WTC11 (cell line): ENCODE measurements at regions not wholly inside any gene's neighbourhood (a gene's known extent, or its start where the extent isn't known, plus 50 kb on each side); places are given as distances from the start of the nearest gene placed in this dataset.

Experiments used
- ATAC-seq: fragments of 200-7000 bp; cut with Tn5 transposase; 2 replicates; pipeline ENCODE4 v1.10.0; 2021; ENCODE audit warnings: mild to moderate bottlenecking, moderate library complexity
- CTCF ChIA-PET: fragments of 300-600 bp; sonication (Branson Sonifier 250); formaldehyde crosslinking; loops from one replicate; lab custom pipeline; 2021; ENCODE audit warnings: antibody characterized with exemption; lab: Charles Lee
- POLR2A ChIA-PET: fragments of 350-600 bp; sonication (Branson Sonifier 250); formaldehyde crosslinking; loops from one replicate; lab custom pipeline; 2021; ENCODE audit warnings: antibody characterized with exemption; lab: Charles Lee
- DNase-seq: peaks from one replicate; pipeline ENCODE4 v3.0.0; 2021; ENCODE audit warnings: low spot score
- H3K27ac Mint-ChIP-seq: 2 replicates; pipeline ENCODE4 v1.8.0; 2021; ENCODE audit warnings: mixed read lengths
- H3K27me3 Mint-ChIP-seq: 2 replicates; pipeline ENCODE4 v1.8.0; 2021; ENCODE audit warnings: low read depth, mild to moderate bottlenecking, moderate library complexity, mixed read lengths
- H3K36me3 Mint-ChIP-seq: 2 replicates; pipeline ENCODE4 v1.8.0; 2021; ENCODE audit warnings: mixed read lengths
- H3K4me1 Mint-ChIP-seq: 2 replicates; pipeline ENCODE4 v1.8.0; 2022; ENCODE audit warnings: mixed read lengths
- H3K4me3 Mint-ChIP-seq: 2 replicates; pipeline ENCODE4 v1.8.0; 2021; ENCODE audit warnings: mild to moderate bottlenecking, moderate library complexity, mixed read lengths
- H3K9me3 Mint-ChIP-seq: 2 replicates; pipeline ENCODE4 v1.8.0; 2021; ENCODE audit warnings: mixed read lengths
- ARID4B ChIP-seq: sonication (generic); formaldehyde crosslinking; IDR thresholded peaks from 2 replicates; pipeline ENCODE4 v1.8.0; 2023; ENCODE audit warnings: missing genetic modification reagents, mild to moderate bottlenecking, borderline replicate concordance
- ATF1 ChIP-seq: sonication (generic); formaldehyde crosslinking; IDR thresholded peaks from 2 replicates; pipeline ENCODE4 v1.8.1; 2023; ENCODE audit warnings: mild to moderate bottlenecking, moderate library complexity, missing genetic modification reagents
- E2F4 ChIP-seq: sonication (generic); formaldehyde crosslinking; IDR thresholded peaks from 2 replicates; pipeline ENCODE4 v1.8.1; 2022; ENCODE audit warnings: low read depth, mild to moderate bottlenecking, moderate library complexity, missing genetic modification reagents, borderline replicate concordance
- ELF4 ChIP-seq: sonication (generic); formaldehyde crosslinking; IDR thresholded peaks from 2 replicates; pipeline ENCODE4 v1.8.1; 2022; ENCODE audit warnings: low read depth, mild to moderate bottlenecking, moderate library complexity, missing genetic modification reagents
- EMX1 ChIP-seq: fragments of 250-450 bp; sonication (Bioruptor Pico); IDR thresholded peaks from 2 replicates; pipeline ENCODE4 v1.8.0; 2021; ENCODE audit warnings: mild to moderate bottlenecking
- ETV6 ChIP-seq: sonication (generic); formaldehyde crosslinking; IDR thresholded peaks from 2 replicates; pipeline ENCODE4 v1.8.1; 2022; ENCODE audit warnings: mild to moderate bottlenecking, missing genetic modification reagents
- FOXJ3 ChIP-seq: sonication (generic); formaldehyde crosslinking; IDR thresholded peaks from 2 replicates; pipeline ENCODE4 v1.9.0; 2021; ENCODE audit warnings: missing genetic modification reagents, mild to moderate bottlenecking, borderline replicate concordance
- FOXK1 ChIP-seq: sonication (generic); formaldehyde crosslinking; IDR thresholded peaks from 2 replicates; pipeline ENCODE4 v1.8.0; 2022; ENCODE audit warnings: mild to moderate bottlenecking, moderate library complexity, missing genetic modification reagents
- IRF2 ChIP-seq: sonication (generic); formaldehyde crosslinking; IDR thresholded peaks from 2 replicates; pipeline ENCODE4 v1.8.0; 2022; ENCODE audit warnings: low read depth, missing genetic modification reagents, borderline replicate concordance
- OVOL2 ChIP-seq: fragments of 250-450 bp; sonication (Bioruptor Pico); IDR thresholded peaks from 2 replicates; pipeline ENCODE4 v1.9.0; 2021; ENCODE audit warnings: mild to moderate bottlenecking, borderline replicate concordance
- PRRX2 ChIP-seq: fragments of 250-450 bp; sonication (Bioruptor Pico); IDR thresholded peaks from 2 replicates; pipeline ENCODE4 v1.8.0; 2021; ENCODE audit warnings: mild to moderate bottlenecking
- SMAD3 ChIP-seq: sonication (generic); formaldehyde crosslinking; IDR thresholded peaks from 2 replicates; pipeline ENCODE4 v1.8.0; 2022; ENCODE audit warnings: missing genetic modification reagents, mild to moderate bottlenecking, borderline replicate concordance
- SOX15 ChIP-seq: fragments of 250-450 bp; sonication (Bioruptor Pico); IDR thresholded peaks from 2 replicates; pipeline ENCODE4 v1.9.0; 2021; ENCODE audit warnings: mild to moderate bottlenecking
- ZMAT4 ChIP-seq: fragments of 250-450 bp; sonication (Bioruptor Pico); IDR thresholded peaks from 2 replicates; pipeline ENCODE4 v1.9.0; 2021; ENCODE audit warnings: mild to moderate bottlenecking
- ZNF263 ChIP-seq: sonication (generic); formaldehyde crosslinking; IDR thresholded peaks from 2 replicates; pipeline ENCODE4 v1.8.1; 2022; ENCODE audit warnings: low read depth, mild to moderate bottlenecking, moderate library complexity, missing genetic modification reagents
- ZNF532 ChIP-seq: fragments of 250-450 bp; sonication (Bioruptor Pico); IDR thresholded peaks from 2 replicates; pipeline ENCODE4 v1.9.0; 2021; ENCODE audit warnings: mild to moderate bottlenecking, borderline replicate concordance

GRCh38 chr12:84276215-84276614 lies 636.4 kb downstream of the SLC6A15 start (continued):
- TF ChIP-seq ARID4B (CRISPR knock-in tag) (no peak), PRRX2 (CRISPR knock-in tag) (no peak), ZMAT4 (CRISPR knock-in tag) (no peak), SMAD3 (no peak), ZNF532 (CRISPR knock-in tag) (no peak), EMX1 (CRISPR knock-in tag) (no peak), SOX15 (CRISPR knock-in tag) (no peak), ETV6 (CRISPR knock-in tag) (no peak), ZNF263 (CRISPR knock-in tag) (no peak), ATF1 (CRISPR knock-in tag) (no peak), FOXJ3 (no peak), IRF2 (CRISPR knock-in tag) (no peak), E2F4 (no peak), FOXK1 (no peak)

- TF ChIP-seq EMX1 (CRISPR knock-in tag), result no peak
- no peak for TF ChIP-seq ELF4 (CRISPR knock-in tag)
- no peak for TF ChIP-seq OVOL2 (CRISPR knock-in tag)
- TF ChIP-seq FOXK1, result no peak
- POLR2A ChIA-PET, result no interaction called here
- DNase-seq, result no peak
- Mint-ChIP-seq H3K36me3 (no peaks in the 10 kb centered on the region), H3K27me3 (peaks cover 68% of the 10 kb centered on the region), H3K4me1 (peaks cover 14% of the 10 kb centered on the region), H3K27ac (no peak overlapping the region), H3K9me3 (no peaks in the 10 kb centered on the region), H3K4me3 (no peak overlapping the region)
- ATAC-seq, result no peak
- CTCF ChIA-PET, result no interaction called here
Observed at GRCh38 chr12:84272324-84272723, 640.3 kb downstream of the SLC6A15 start.
